Caki2 (cell line): ENCODE measurements at regions not wholly inside any gene's neighbourhood (a gene's known extent, or its start where the extent isn't known, plus 50 kb on each side); places are given as distances from the start of the nearest gene placed in this dataset.
"Not testable (repeated sequence)": the region's sequence is repeated elsewhere in the genome, so short reads cannot be mapped to it uniquely, and the experiment has no call there.

Experiments used
- DNase-seq: peaks from one replicate; pipeline ENCODE4 v3.0.0-alpha.2; 2015; ENCODE audit warnings: low read depth
- in situ Hi-C: cut with HindIII; loops from 2 replicates; pipeline ENCODE4 v1.10.0; 2016; ENCODE audit warnings: low sequenced_read_pairs, low pct_unique_long_range_greater_than_20kb, mixed read lengths

DNA sequence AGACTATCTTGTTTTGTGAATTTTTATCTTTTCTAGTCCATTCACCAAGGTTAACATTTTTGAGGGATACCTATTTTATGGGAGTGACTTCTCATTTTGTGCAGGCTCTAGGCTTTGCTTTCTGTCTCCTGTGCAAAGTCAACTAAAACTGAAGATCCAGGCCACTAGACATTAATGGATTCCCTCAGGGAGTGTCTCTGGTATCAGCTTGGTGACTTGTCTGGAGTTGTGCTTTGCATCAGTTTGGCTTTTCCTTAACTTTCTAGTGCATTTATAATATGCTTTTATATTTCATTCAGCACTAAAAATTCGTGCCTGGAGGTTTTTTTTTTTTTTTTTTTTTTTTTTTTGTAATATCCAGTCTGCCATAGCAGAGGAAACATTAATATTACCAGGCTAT, 144.2 kb downstream of the YIPF5 start:
- DNase-seq: no peak
- in situ Hi-C loops: no loop called here

- DNase-seq: no peak
- in situ Hi-C loops: no loop called here
Observed at GRCh38 chr5:144028058-144028457, 142.4 kb downstream of the YIPF5 start.

GRCh38 chr5:144028636-144029035, 141.8 kb downstream of the YIPF5 start:
- DNase-seq: no peak
- in situ Hi-C loops: no loop called here

GRCh38 chr5:144030904-144031303, 139.6 kb downstream of the YIPF5 start:
- DNase-seq: no peak
- in situ Hi-C loops: no loop called here

DNA sequence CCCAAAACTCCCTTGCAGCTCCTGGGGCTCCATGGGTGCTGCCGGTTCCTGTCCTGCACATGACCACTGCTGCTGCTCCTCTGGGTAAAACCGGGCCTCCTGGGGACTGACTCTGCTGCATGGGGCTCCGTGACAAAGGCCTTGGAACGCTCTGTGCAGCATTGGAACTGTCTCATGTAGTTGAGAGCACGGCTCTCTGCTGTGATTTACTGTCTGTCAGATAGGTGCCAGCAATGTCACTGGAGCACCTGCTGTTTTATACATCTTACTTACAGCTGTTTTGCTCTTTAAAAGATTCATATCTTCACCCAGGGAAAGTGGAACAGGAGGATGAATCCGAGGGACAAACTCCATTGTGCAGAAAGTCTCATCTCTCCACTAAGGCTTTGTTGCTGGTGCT, 138.1 kb downstream of the YIPF5 start:
- no peak for DNase-seq
- in situ Hi-C loops: no loop called here

DNA sequence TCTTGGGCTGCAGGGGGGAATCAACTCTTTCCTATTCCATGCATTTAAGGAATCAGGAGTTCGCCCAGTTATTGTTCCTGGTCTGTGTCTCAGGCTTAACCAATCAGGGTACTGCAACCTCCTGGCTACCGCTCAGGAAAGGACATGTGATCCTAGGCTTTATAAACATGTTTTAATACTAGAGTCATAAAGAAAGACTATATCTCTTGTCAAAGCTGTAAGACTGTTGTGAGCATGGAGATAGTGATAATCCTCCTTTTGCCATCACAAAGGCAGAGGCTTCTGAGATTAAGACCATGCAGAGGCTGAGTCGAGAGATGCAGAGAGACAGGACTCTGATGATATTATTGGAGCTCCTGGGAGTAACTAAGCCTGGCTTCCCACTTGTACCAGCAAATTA, 137.0 kb downstream of the YIPF5 start:
- in situ Hi-C loops: no loop called here
- no peak for DNase-seq

GRCh38 chr5:144035046-144035740, 135.3 kb downstream of the YIPF5 start:
- in situ Hi-C loops: no loop called here
- DNase-seq: no peak

- DNase-seq: no peak
- in situ Hi-C loops: no loop called here
Observed at GRCh38 chr5:144036476-144036875, 134.0 kb downstream of the YIPF5 start.

- no peak for DNase-seq
- in situ Hi-C loops: no loop called here
Observed at GRCh38 chr5:144040615-144041305, 129.7 kb downstream of the YIPF5 start.

- DNase-seq: no peak
- in situ Hi-C loops: no loop called here
Observed at GRCh38 chr5:144042156-144042555, 128.3 kb downstream of the YIPF5 start.

GRCh38 chr5:144048259-144048856, 122.1 kb downstream of the YIPF5 start:
- no peak for DNase-seq
- in situ Hi-C loops: no loop called here

- in situ Hi-C loops: not testable (repeated sequence)
Observed at GRCh38 chr5:144055391-144055790, 115.1 kb downstream of the YIPF5 start.

GRCh38 chr5:144060091-144060490, 110.4 kb downstream of the YIPF5 start:
- in situ Hi-C loops, DNase-seq: not testable (repeated sequence)

More at GRCh38 chr5:144055391-144055790, 115.1 kb downstream of the YIPF5 start:
- not testable (repeated sequence) for DNase-seq

GRCh38 chr5:144060598-144060997, 109.9 kb downstream of the YIPF5 start:
- in situ Hi-C loops: no loop called here

DNA sequence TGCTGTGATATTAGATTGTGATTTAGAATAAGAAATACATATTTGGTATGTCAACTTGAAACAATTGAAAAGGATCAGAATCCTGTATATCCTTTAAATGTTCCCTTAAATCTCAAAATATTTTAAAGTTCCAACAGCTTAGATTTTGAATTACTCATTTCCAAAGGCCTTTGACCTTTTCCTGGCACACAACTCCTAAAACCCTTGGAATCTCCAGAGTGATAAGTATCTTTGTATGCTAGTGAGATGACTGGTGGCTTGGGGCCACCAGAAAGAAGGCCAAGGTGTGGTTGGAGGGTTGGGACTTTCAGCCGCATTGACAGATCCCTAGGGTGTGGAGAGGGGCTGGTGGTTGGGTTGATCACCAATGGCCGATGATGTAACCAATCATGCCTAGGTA, 104.7 kb downstream of the YIPF5 start:
- in situ Hi-C loops: no loop called here
- DNase-seq: no peak

More at GRCh38 chr5:144060598-144060997, 109.9 kb downstream of the YIPF5 start:
- no peak for DNase-seq

GRCh38 chr5:144072518-144072927, 97.9 kb downstream of the YIPF5 start:
- no peak for DNase-seq
- in situ Hi-C loops: no loop called here

DNA sequence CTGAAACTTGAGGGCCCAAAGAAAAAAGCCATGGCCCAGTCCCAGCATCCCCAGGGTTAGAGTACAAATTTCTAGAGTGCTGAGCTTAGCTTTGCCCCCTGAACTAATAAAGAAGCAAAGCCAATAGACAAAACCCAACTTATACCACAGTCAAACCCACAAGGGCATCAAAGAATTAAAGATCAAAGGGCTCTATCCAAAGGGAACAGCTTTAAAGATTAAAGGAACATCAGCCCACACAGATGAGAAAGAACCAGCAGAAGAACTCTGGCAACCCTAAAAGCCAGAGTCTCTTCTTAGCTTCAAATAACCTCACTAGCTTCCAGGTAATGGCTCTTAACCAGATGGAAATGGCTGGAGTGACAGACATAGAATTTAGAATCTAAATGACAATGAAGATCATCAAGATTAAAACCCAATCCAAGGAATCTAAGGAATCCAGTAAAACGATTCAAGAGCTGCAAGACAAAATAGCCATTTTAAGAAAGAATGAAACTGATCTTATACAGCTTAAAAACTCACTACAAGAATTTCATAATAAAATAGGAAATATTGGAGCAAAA, 93.9 kb downstream of the YIPF5 start:
- in situ Hi-C loops: no loop called here
- no peak for DNase-seq

DNA sequence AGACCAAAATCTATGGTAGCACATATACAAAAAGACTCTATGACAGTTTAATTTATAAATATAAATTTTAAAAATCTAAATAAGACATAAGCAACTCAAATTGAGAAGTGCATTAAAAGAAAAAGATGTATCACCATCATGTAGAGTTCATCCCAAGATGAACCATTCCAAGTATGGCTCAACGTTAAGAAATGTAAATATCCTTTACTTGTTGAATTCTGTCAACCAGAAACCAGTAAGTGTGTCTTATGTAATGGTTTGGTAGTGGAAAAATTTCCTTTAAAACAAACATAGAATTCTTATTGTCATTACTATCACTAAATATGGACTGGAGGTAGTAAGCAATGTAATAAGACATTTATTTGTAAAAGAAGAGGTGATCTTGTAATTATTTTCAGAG, 87.3 kb downstream of the YIPF5 start:
- in situ Hi-C loops: no loop called here
- DNase-seq: no peak

DNA sequence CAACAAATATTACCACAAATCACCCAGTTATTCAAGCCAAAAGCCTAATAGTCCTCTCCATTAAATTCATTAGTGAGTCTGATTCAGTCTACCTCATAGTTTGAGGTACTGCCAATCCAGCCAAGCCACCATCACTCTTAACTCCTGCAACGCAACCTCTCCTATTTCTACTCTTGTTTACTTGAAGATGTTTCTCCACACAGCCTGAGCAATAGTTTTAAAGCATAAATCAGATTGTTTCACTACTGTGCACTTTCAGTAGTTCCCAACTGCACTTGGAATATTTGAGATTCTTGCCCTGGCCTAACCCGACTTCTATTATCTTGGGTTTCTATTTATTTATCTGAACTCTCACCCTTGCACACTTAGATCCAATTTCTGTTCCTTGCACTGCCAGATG, 85.5 kb downstream of the YIPF5 start:
- DNase-seq: no peak
- in situ Hi-C loops: no loop called here
